Esophagus squamous epithelium (tissue), 5 donors: ENCODE measurements at regions not wholly inside any gene's neighbourhood (a gene's known extent, or its start where the extent isn't known, plus 50 kb on each side); places are given as distances from the start of the nearest gene placed in this dataset.

Source experiments
- DNase-seq: peaks from one replicate; lab custom pipeline; 2025; lab: John Stamatoyannopoulos, UW
- H3K27ac ChIP-seq, 4 donors: fragments of 200-600 bp; sonication (generic); one replicate each; pipeline ENCODE4 v1.5.1; 2016 to 2019; ENCODE audit warnings: mild to moderate bottlenecking in 1 of 4
- H3K27me3 ChIP-seq, 4 donors: fragments of 200-600 bp; sonication (generic); 1 replicate in 3 of 4; 2 replicates in 1 of 4; pipeline versions ENCODE4 v1.5.1 to v1.6.0; 2017 to 2021; ENCODE audit warnings: antibody characterized with exemption in 1 of 4
- H3K36me3 ChIP-seq, 3 donors: fragments of 200-600 bp; sonication (generic); one replicate each; pipeline ENCODE4 v1.5.1; 2016 to 2019
- H3K4me1 ChIP-seq, 3 donors: fragments of 200-600 bp; sonication (generic); one replicate each; pipeline ENCODE4 v1.5.1; 2017 to 2019
- H3K4me3 ChIP-seq, 4 donors: fragments of 200-600 bp; sonication (generic); 1 replicate in 3 of 4; 2 replicates in 1 of 4; pipeline ENCODE4 v1.5.1; 2016 to 2019; ENCODE audit warnings: mild to moderate bottlenecking in 2 of 4, moderate library complexity in 1 of 4
- H3K9me3 ChIP-seq, 3 donors: fragments of 200-600 bp; sonication (generic); one replicate each; pipeline ENCODE4 v1.5.1; 2016 to 2019
- POLR2A ChIP-seq, 4 donors: fragments of 450-650 bp; IDR thresholded peaks; one replicate each; pipeline ENCODE4 v1.6.1; 2017; ENCODE audit warnings: antibody characterized with exemption in 4 of 4, mild to moderate bottlenecking in 4 of 4, moderate library complexity in 3 of 4
- WGBS, 2 donors: methylation state at CpG; one replicate each; pipeline ENCODE4 v1.1.5; 2018; 5-methylcytosine and 5-hydroxymethylcytosine counted together
- intact Hi-C: fragments of 100-400 bp; cut with DNase I; formaldehyde crosslinking; loops from one replicate; pipeline ENCODE4 v1.15.0; 2022
- TF ChIP-seq, protein P1 (sequence below), 6 experiments: fragments of 450-650 bp in 4 of 6; fragments of 200-600 bp in 2 of 6; sonication (generic) in 2 of 6; IDR thresholded peaks; one replicate each; pipeline ENCODE4 v1.5.1; 2016 to 2019; ENCODE audit warnings: antibody characterized with exemption in 6 of 6, mild to moderate bottlenecking in 4 of 6, moderate library complexity in 4 of 6
- donor health status: DM: yes; HTN: yes; CAD: no.

DNA sequence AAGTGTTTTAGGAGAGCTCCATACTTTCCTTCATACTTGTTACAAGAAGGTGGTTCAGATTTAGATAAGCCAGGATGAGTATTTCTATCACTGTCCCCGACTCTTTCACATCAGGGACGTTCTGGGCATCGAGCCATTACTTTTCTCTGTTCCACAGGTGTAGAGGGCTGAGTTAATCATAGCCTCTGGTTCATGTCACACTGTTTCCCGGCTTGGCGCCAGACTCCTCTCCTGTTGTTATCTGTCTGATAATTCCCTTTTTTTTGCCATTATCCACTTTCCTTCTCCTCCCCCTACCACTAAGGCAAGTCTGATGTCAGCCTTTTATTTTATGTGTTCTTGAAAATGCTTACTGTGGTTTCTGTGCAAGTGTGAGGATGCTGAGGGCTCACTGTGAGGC lies 593.4 kb downstream of the UTRN start:
- H3K9me3 ChIP-seq: no peaks in the 10 kb centered on the region
- intact Hi-C loops: no loop called here
- no peaks in the 10 kb centered on the region for H3K4me1 ChIP-seq
- whole genome bisulfite sequencing, 2 donors: 74 to 77% methylated on average over 5 of the region's 5 CpGs
- H3K4me3 ChIP-seq: no peak overlapping the region
- no peaks in the 10 kb centered on the region for H3K36me3 ChIP-seq
- no peak for DNase-seq
- TF ChIP-seq, protein P1, sequence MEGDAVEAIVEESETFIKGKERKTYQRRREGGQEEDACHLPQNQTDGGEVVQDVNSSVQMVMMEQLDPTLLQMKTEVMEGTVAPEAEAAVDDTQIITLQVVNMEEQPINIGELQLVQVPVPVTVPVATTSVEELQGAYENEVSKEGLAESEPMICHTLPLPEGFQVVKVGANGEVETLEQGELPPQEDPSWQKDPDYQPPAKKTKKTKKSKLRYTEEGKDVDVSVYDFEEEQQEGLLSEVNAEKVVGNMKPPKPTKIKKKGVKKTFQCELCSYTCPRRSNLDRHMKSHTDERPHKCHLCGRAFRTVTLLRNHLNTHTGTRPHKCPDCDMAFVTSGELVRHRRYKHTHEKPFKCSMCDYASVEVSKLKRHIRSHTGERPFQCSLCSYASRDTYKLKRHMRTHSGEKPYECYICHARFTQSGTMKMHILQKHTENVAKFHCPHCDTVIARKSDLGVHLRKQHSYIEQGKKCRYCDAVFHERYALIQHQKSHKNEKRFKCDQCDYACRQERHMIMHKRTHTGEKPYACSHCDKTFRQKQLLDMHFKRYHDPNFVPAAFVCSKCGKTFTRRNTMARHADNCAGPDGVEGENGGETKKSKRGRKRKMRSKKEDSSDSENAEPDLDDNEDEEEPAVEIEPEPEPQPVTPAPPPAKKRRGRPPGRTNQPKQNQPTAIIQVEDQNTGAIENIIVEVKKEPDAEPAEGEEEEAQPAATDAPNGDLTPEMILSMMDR (IDR thresholded peaks at IDR 0.05): no peak
- TF ChIP-seq POLR2A (IDR thresholded peaks at IDR 0.05): no peak
- H3K27ac ChIP-seq: no peak overlapping the region
- peaks cover 0 to 7% (median 0%) of the 10 kb centered on the region in 4 donors for H3K27me3 ChIP-seq

DNA sequence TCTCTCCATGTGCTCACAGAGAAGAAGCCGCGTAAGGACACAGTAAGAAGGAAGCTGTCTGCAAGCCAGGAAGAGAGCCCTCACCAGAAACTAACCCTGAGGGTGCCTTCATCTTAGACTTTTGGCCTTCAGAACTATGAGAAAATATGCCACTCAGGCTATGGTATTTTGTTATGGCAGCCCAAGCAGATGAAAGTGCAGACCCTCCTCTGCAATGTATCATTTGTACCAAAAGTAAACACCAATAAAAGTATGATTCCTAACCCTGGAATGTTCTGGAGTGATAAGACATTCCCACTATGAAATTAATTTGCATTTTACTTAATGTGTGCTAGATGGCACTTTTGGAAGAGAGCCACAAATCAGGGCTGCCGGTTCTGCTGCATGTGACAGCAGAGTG lies 594.3 kb downstream of the UTRN start:
- H3K9me3 ChIP-seq: no peaks in the 10 kb centered on the region
- no peak overlapping the region for H3K27ac ChIP-seq
- 68 to 76% methylated on average over 3 of the region's 3 CpGs for WGBS, 2 donors
- H3K27me3 ChIP-seq: peaks cover 0 to 7% (median 0%) of the 10 kb centered on the region in 4 donors
- no peak for TF ChIP-seq POLR2A (IDR thresholded peaks at IDR 0.05)
- TF ChIP-seq, protein P1 (IDR thresholded peaks at IDR 0.05): no peak
- H3K4me1 ChIP-seq: no peaks in the 10 kb centered on the region
- intact Hi-C loops: no loop called here
- H3K36me3 ChIP-seq: no peaks in the 10 kb centered on the region
- no peak overlapping the region for H3K4me3 ChIP-seq
- no peak for DNase-seq

DNA sequence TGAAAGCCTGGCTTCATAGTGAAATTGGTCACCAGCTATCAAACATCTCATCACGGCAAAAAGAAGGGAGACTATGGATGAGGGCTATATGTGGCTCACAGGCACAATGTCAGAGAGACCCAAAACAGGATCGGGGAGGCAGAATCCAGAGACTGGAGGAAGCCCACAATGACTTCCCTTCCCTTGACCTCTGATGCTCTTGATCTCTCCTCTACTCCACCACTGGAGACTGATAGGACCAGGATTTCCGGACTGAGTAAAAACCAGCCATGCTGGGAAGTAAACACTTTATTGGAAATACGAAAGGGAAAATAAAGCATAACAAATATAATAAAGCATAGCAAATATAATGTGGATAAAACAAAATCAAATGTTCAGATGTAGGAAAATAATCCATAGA lies 597.3 kb downstream of the UTRN start:
- intact Hi-C loops: no loop called here
- DNase-seq: no peak
- Histone ChIP-seq H3K36me3 (no peaks in the 10 kb centered on the region), H3K27me3 (peaks cover 0 to 7% (median 0%) of the 10 kb centered on the region in 4 donors), H3K27ac (no peak overlapping the region), H3K4me1 (no peaks in the 10 kb centered on the region), H3K4me3 (no peak overlapping the region), H3K9me3 (no peaks in the 10 kb centered on the region)
- no peak for TF ChIP-seq POLR2A (IDR thresholded peaks at IDR 0.05)
- TF ChIP-seq, protein P1 (IDR thresholded peaks at IDR 0.05): no peak
- 80 to 92% methylated on average over 4 of the region's 4 CpGs for WGBS, 2 donors

DNA sequence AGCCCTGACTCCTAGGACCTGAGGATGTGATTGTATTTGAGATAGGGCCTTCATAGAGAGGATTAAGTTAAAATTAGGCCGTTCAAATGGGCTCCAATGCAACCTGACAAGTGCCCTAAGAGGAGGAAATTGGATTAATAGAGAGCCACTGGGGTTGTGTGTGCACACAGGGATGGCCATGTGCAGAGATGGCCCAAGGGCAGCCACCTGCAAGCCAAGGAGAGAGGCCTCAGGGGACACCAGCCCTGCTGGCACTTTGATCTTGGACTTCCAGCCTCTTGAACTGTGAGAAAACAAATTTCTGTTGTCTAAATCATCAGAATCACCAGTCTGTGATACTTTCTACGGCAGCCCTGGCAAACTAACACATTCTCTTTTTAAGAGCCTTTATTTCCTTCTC lies 598.8 kb downstream of the UTRN start:
- Histone ChIP-seq H3K27me3 (no peaks in the 10 kb centered on the region), H3K27ac (no peak overlapping the region), H3K36me3 (no peaks in the 10 kb centered on the region), H3K9me3 (no peaks in the 10 kb centered on the region), H3K4me1 (no peaks in the 10 kb centered on the region), H3K4me3 (no peak overlapping the region)
- TF ChIP-seq, protein P1 (IDR thresholded peaks at IDR 0.05): no peak
- no peak for TF ChIP-seq POLR2A (IDR thresholded peaks at IDR 0.05)
- WGBS, 2 donors: 60 to 79% methylated on average over 2 of the region's 2 CpGs
- no peak for DNase-seq
- intact Hi-C loops: no loop called here

DNA sequence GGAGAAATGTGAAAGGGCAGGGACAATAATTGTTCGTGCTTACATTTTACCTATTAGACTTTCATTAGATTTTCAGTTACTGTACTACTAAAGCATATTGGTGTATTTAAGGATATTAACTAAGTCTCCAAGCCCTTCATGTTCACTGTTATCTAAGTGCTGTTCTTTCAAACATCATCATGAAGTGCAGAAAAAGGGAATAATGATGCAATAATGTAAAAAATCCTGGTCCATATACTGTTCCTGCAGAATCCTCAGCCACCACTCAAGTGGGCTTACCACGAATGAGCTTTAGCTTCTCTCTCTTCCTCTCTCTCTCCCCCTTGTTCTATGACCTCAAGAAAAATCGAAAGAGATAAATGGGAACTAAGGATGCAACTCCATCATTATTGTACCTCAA lies 600.7 kb downstream of the UTRN start:
- 51 to 76% methylated on average over 3 of the region's 3 CpGs for WGBS, 2 donors
- TF ChIP-seq POLR2A (IDR thresholded peaks at IDR 0.05): no peak
- TF ChIP-seq, protein P1 (IDR thresholded peaks at IDR 0.05): no peak
- Histone ChIP-seq H3K27me3 (no peaks in the 10 kb centered on the region), H3K9me3 (no peaks in the 10 kb centered on the region), H3K36me3 (no peaks in the 10 kb centered on the region), H3K4me3 (no peak overlapping the region), H3K4me1 (no peaks in the 10 kb centered on the region), H3K27ac (no peak overlapping the region)
- DNase-seq: no peak
- intact Hi-C loops: no loop called here
